ENCODE measurements at regions not wholly inside any gene's neighbourhood (a gene's known extent, or its start where the extent isn't known, plus 50 kb on each side); places are given as distances from the start of the nearest gene placed in this dataset.
"Not testable (repeated sequence)": the region's sequence is repeated elsewhere in the genome, so short reads cannot be mapped to it uniquely, and the experiment has no call there.

DNA sequence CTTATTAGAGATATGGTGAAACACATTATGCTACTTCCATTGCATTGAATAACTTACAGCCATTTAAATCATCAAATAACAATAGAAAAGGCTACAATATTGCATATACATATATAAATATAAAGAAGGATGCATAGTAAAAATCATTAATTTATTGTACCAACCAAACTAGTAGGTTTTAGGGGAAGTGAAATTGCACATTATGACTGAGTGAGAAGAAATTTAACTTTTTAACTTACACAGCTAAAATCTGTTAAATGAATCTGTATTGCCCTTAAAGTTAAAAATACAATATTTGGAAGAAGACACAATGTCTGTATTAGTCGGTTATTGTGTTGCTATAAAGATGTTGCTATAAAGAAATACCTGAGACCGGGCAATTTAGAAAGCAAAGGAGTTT is 2073.7 kb upstream of the ACO1 start:
- intact Hi-C loops (cut with DNase I): no loop called here
- DNase-seq (ENCODE audit: low spot score): no peak

DNA sequence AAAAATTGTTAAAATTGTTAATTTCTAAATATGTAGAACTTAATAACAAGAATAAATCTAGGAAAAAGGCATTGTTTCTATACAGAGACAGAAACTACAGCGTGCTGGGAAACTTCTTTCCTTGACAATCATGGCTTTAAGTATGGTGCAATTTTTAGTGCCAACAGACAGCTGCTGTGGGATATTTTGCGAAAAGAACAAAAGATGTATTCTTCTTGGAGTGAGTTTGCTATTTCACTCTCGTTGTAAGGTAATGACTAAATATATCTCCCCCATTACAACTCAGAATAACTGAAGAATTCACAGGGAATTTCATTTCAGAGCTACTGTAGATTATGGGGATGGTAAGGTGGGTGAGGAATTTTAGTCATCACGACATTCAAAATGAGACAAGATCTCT is 2055.0 kb upstream of the ACO1 start:
- intact Hi-C loops (cut with DNase I): no loop called here
- DNase-seq (ENCODE audit: low spot score): no peak

- DNase-seq (ENCODE audit: low spot score): peak; percentile 62
- intact Hi-C loops (cut with DNase I): no loop called here
Measured at GRCh38 chr9:30348904-30349303, 2035.5 kb upstream of the ACO1 start.

- DNase-seq (ENCODE audit: low spot score): peak; percentile 72
- intact Hi-C loops (cut with DNase I): no loop called here
Measured at GRCh38 chr9:30349526-30350513, 2034.6 kb upstream of the ACO1 start.

GRCh38 chr9:30356221-30356620 is 2028.2 kb upstream of the ACO1 start:
- intact Hi-C loops (cut with DNase I): no loop called here
- DNase-seq (ENCODE audit: low spot score): no peak

GRCh38 chr9:30362373-30362772 is 2022.1 kb upstream of the ACO1 start:
- intact Hi-C loops (cut with DNase I): no loop called here
- no peak for DNase-seq (ENCODE audit: low spot score)

GRCh38 chr9:30366140-30366539 is 2018.3 kb upstream of the ACO1 start:
- intact Hi-C loops (cut with DNase I): not testable (repeated sequence)

GRCh38 chr9:30382271-30382670 is 2002.2 kb upstream of the ACO1 start:
- DNase-seq (ENCODE audit: low spot score): no peak
- intact Hi-C loops (cut with DNase I): no loop called here

More at GRCh38 chr9:30366140-30366539, 2018.3 kb upstream of the ACO1 start:
- DNase-seq (ENCODE audit: low spot score): not testable (repeated sequence)

- DNase-seq (ENCODE audit: low spot score): no peak
- intact Hi-C loops (cut with DNase I): no loop called here
Measured at GRCh38 chr9:30410273-30410672, 1974.2 kb upstream of the ACO1 start.

DNA sequence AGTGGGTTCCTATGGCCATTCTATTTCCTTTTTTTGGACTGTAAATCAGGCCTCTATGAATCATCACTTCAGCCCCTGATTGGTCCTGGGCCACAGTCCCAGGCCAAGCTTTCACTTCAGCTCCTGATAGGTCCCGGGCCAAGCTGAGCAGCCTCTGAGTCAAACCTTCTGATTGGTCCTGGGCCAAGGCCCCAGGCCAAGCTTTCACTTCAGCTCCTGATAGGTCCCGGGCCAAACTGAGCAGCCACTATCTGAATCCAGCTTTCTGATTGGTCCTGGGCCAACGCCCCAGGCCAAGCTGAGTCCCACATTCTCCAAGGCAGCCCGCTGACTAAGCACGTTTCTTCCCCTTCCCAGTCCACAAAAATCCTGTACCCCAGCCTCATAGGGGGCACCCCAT is 1972.9 kb upstream of the ACO1 start:
- no peak for DNase-seq (ENCODE audit: low spot score)
- intact Hi-C loops (cut with DNase I): no loop called here

- DNase-seq (ENCODE audit: low spot score): no peak
- intact Hi-C loops (cut with DNase I): no loop called here
Measured at GRCh38 chr9:30459156-30459555, 1925.3 kb upstream of the ACO1 start.

- intact Hi-C loops (cut with DNase I): loop anchor here in 1 of 2 donors (10.0 kb wide), 1 partner anchor 702 kb away; no protein-coding TSS in a partner anchor
- DNase-seq (ENCODE audit: low spot score): no peak
Measured at GRCh38 chr9:30476826-30477225, 1907.6 kb upstream of the ACO1 start.

DNA sequence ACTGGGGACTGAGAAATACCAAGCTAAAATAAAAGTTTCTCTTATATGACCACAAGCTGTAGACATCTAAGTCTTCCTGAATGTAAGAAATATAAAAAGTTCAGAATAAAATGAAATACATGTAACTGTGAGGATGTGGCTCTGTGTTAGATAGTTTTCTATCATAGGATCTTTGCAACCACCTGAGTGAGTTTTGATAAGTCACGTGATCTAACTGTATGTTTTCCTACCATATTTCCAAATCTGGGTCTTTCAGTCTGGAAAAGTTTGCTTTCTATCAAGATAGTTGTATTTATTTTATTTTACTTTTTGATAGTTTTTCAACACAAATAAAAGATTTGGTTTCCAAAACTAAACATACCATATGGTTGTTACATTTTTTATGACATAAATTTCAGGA is 1905.8 kb upstream of the ACO1 start:
- intact Hi-C loops (cut with DNase I): loop anchor here in 1 of 2 donors (10.0 kb wide), 1 partner anchor 704 kb away; no protein-coding TSS in a partner anchor
- DNase-seq (ENCODE audit: low spot score): no peak

DNA sequence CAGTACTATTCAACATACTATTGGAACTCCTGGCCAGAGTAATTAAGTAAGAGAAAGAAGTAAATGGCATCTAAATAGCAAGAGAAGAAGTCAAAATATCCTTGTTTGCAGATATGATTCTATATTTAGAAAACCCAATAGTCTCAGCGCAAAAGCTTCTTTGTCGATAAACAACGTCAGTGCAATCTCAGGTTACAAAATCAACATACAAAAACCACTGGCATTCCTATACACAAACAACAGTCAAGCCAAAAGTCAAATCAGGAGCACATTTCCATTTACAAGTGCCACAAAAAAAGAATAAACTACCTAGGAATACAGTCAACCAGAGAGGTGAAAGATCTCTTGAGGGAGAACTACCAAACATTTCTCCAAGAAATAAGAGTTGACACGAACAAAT is 1901.9 kb upstream of the ACO1 start:
- no peak for DNase-seq (ENCODE audit: low spot score)
- intact Hi-C loops (cut with DNase I): no loop called here

- intact Hi-C loops (cut with DNase I): no loop called here
Measured at GRCh38 chr9:30484690-30485089, 1899.8 kb upstream of the ACO1 start.

DNA sequence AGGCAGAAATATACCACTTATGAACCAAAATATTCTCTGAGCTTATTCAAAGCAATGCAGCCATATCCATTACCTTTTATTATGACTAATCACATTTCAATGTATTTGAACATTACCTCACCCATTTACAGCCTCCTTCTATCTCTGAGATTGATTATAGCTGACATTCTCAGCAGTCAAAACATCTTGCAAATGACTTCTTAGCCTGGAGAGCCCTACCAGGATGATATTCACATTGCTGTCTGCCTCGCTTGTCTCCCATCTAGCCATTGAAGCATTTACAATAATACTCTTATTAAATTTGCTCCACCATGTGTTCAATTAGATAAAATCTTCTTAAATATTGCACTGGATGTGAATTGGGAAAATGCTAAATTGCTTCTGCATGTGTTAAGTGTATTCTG is 1879.9 kb upstream of the ACO1 start:
- intact Hi-C loops (cut with DNase I): no loop called here
- DNase-seq (ENCODE audit: low spot score): no peak

More at GRCh38 chr9:30484690-30485089, 1899.8 kb upstream of the ACO1 start:
- no peak for DNase-seq (ENCODE audit: low spot score)

DNA sequence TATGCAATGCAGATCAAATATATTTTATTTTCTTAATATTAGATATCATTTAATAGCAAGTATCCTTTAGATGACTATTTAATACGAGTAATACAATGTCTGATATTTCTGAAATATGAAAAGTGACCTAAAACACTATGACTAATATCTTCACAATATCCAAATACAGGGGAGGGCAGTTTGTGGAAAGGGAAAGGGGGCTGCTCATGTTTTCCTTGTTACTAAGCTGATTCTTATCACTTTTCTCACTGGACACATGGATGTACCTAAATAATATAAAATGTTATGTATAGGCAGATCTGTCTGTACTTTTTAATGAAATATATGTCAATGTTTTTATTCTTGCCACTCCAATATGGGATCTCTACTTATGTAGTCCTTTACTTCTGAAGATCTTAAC is 1879.1 kb upstream of the ACO1 start:
- intact Hi-C loops (cut with DNase I): no loop called here
- no peak for DNase-seq (ENCODE audit: low spot score)

DNA sequence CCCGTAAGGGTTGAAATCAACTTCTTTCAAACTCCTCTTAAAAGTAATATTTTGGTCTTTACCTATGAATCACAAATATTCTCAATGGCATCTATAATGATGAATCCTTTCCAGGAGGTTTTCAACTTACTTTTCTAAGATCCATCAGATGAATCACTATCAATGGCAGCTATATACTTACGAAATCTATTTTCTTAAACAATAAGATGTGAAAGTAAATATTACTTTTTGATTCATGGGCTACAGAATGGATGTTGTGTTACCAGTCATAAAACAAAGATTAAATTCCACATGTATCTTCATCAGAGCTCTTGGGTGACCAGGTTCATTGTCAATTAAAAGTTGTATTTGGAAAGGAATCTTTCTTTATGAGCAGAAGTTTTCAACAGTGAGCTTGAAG is 1877.7 kb upstream of the ACO1 start:
- no peak for DNase-seq (ENCODE audit: low spot score)
- intact Hi-C loops (cut with DNase I): no loop called here

DNA sequence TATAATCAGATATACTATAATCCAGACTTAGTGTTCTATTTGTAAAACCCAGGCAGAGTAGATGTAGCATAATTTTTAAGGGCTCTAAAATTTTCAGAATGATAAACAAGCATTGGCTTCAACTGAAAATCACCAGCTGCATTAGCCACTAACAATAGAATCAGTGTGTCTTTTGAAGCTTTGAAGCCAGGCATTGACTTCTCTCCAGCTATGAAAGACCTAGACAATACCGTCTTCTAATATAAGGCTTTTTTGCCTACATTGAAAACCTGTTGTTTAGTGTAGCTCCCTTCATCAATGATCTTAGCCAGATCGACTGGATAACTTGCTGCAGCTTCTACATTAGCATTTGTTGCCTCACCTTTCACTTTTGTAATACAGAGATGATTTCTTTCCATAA is 1877.3 kb upstream of the ACO1 start:
- intact Hi-C loops (cut with DNase I): no loop called here

GRCh38 chr9:30511666-30512065 is 1872.8 kb upstream of the ACO1 start:
- intact Hi-C loops (cut with DNase I): no loop called here
- no peak for DNase-seq (ENCODE audit: low spot score)

More for the DNA sequence above, 1877.3 kb upstream of the ACO1 start:
- no peak for DNase-seq (ENCODE audit: low spot score)

DNA sequence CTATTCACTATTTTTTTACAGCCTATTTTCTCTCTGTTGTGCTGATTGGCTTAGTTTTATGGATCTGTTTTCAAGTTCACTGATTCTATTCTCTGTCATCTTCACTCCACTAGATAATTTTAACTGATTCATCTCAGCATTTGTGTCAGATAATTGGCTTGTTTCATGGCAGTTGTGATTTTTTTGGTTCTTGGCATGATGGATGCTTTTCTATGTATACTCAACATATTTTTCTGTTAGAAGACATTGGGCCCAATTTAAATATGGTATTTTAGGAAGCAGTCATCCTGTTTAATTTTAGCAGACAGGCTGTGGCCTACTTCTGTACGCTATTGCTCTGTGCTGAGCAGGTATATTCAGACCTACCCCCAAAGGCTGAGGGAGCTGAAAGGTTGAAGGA is 1865.3 kb upstream of the ACO1 start:
- no peak for DNase-seq (ENCODE audit: low spot score)
- intact Hi-C loops (cut with DNase I): no loop called here

Measured in posterior vena cava (tissue), 2 donors.